ENCODE measurements at regions not wholly inside any gene's neighbourhood (a gene's known extent, or its start where the extent isn't known, plus 50 kb on each side); places are given as distances from the start of the nearest gene placed in this dataset.

DNA sequence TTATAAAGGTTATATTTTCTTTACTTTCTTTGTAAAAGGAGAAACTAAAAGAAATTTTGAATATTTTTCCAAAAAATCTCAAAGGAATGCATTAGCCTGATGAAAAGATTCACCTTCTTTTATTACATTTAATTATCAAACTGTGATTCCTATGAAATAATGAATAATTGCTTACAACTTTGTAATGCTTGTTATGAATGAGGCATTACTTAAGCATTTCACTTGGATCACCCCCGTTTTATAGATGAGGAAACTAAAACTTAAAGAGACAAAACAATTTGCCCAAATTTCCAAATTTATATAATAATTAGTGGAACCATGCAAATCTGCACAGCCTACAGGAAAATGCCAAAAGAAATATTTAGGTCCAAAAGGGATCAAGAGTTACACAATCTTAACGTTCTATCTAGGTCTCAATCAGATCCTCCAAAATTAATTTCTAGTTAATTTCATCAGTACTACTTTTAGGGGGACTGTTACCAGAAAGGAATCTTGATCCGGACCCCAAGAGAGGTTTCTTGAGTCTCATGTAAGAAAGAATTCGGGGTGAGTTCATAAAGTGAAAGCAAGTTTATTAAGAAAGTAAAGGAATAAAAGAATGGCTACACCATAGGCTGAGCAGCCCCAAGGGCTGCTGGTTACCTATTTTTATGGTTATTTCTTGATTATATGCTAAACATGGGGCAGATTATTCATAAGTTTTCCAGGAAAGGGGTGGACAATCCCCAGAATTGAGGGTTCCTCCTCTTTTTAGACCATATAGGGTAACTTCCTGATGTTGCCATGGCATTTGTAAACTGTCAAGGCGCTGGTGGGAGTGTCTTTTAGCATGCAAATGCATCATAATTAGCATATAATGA, 288.0 kb downstream of the ADGB start:
- no peak for DNase-seq

GRCh38 chr6:146887447-146888077, 288.8 kb downstream of the ADGB start:
- DNase-seq = no peak

DNA sequence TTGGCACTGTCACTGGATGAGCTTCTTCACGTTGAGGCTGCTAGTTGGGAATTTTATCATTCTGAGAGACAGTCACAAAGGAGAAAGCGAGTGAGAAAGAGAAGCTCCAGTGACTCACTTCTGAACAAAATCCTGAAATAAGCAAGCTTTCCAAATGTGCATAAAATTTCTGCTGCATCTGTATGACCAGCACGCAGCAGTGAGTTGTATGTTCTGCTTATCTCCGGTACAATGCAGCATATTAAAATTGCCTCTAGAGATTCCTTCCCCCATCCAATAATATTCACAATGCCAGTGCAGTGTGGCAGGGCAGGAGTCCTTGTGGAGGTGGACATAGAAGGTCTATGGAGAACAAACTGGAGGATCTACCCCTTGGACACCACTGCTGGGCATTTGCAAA, 290.5 kb downstream of the ADGB start:
- no peak for DNase-seq

- DNase-seq = no peak
Measured at GRCh38 chr6:146890172-146890571, 291.4 kb downstream of the ADGB start.

DNA sequence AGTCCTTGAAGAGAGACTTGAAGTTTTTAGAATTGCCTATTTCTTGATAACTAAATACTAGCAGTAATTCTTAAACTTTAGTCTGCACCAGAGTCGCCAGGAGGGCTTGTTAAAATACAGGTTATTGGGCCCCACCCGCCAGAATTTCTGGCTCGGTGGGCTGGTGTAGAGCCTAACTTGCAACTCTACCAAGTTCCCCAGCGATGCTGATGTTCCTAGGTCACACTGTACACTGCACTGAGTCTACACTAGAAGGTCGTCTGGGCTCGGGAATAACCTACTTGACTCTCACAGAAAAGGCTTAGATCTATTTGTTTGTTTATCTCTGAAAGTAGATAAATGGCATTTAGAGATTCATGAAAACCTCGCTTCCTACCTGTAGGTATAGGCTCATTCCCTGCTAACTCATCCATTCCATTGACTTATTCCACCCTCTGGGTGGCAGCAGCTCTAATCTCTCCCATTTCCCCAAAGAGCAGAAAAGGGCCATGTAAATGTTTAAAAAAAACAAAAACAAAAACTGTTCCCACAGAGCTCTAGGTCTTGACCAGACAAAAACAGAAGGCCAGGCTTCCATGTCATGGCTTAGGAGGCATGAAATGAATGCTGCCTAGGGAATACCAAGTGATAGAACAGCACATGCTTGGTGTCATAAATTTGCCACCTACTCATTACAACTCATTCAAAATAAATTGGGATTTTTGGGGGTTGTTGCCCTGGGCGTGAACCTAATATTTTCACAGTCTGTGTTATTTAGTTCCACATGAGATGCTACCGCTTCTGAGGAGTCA, 292.1 kb downstream of the ADGB start:
- no peak for DNase-seq

GRCh38 chr6:146891615-146892265, 293.0 kb downstream of the ADGB start:
- no peak for DNase-seq

DNA sequence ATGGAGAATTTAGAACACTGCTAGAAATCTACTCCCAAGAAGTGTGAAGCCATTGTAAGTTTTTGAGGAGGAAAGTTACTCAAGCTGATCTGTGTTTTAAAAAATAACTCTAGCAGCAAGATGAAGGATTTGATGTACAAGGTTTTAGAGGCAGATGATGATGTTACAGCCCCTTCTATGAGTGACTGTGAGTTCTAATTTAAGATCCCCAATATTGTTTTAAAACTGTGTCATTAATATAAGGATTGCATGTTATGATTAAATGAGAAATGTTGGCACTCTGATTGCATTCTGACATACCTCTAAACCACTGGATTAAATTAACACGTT, 293.5 kb downstream of the ADGB start:
- DNase-seq = no peak

DNA sequence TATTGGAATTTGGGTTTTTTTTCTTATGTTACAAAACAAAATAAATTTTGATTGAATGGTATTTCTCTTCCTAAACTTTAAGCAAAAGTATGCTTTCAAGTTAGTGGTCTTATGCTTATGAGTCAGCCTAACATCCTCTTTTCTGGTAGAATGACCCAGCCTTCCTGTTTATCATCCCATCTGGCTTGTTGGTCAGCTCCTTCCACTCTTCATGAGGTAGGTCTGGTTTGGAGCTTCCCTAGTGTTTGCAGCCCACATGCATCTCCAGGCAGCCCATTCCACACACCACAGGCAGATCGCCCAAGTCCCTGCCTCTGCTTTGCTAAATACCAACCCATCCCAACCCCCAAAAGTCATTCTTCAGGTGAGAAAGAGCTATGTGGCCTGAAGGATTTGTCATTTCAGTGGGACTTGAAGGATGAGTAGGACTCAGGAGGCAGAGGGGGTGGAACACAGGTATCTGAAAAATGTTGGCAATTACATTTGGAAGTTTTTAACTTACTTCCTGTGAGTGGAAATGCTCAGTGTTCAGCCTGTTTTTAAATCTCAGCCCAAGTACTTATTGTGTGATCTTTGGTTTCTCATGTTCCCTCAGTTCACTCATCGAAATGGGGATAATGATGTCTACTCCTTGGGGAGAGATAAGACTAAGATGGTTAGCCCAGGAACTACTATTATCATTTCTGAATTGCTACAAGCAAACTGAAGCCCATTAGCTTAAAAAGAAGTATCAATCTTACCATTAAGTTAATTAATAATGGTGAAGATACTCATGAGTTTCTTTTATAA, 294.0 kb downstream of the ADGB start:
- no peak for DNase-seq

- no peak for DNase-seq
Measured at GRCh38 chr6:146893690-146894089, 294.9 kb downstream of the ADGB start.

GRCh38 chr6:146894624-146895023, 295.9 kb downstream of the ADGB start:
- DNase-seq = no peak

- DNase-seq = no peak
Measured at GRCh38 chr6:146895101-146895771, 296.5 kb downstream of the ADGB start.

- no peak for DNase-seq
Measured at GRCh38 chr6:146895772-146896061, 296.9 kb downstream of the ADGB start.

DNA sequence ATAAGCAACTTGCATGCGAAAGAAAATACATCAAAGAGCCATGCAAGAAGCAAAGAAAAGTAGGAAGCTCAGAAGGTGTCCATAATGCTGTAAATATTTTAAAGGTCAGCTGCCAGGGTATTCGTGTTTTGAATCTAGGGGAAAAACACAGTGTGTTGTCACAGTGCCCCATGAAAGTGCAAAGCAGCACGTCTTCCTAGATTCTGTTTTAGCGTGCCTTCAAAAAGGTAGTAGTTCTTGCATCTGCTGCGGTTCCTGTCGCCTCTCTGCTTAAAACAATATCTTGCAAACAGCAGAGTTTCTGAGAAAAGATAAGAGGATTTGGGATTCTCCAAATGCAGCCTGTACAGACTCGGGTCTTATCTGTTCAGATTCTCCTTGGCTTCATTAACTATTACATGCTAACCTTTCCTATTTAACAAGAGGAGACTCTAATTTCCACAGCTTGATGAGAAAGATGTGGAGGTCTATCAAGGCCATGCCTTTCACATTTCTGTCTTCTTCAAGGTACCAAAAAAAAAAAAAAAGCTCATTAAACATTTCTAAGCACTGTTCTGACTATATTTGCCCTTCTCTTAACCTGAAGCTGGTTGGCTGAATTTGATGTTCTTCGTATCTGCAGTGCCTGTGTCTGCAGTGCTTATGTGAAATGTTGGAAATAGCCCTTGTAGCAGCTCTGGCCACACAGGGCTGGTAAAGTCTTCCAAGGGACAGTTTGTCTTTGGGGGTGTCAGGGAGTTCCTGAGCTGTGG, 297.5 kb downstream of the ADGB start:
- DNase-seq = no peak

DNA sequence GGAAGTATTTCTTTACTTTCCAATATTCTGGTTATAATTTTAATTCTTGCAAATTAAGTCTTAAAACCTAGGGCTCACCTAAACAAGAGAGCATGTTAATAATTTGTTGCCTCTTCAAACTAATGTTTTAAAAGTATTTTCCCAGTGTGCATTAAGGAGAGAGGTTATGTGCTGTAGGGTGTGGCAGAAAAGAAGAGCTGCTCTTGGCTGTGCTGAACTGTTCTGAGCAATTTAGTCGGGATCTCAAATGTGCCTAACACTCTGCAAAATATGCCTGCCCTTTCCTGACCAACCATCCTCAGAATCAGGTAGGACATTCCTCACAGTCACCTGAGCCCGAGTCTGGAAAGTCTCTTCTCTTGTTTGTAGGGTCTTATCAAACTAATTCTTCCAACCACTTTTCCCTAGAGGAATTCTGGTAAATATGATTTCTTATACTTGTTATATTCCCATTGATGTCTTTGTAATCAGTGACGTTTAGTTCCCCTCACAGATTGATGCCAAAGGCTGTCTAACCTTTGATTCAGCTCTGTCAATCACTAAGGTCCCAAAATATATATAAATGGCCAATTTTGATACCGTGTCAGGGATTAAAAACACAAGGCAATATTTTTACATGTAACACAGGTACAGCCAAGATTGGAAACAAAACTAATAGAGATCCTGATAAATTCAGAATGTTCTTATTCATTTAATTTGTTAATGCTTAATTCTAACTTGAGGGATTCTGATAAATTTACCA, 298.4 kb downstream of the ADGB start:
- no peak for DNase-seq

GRCh38 chr6:146898069-146898887, 299.5 kb downstream of the ADGB start:
- DNase-seq = no peak

DNA sequence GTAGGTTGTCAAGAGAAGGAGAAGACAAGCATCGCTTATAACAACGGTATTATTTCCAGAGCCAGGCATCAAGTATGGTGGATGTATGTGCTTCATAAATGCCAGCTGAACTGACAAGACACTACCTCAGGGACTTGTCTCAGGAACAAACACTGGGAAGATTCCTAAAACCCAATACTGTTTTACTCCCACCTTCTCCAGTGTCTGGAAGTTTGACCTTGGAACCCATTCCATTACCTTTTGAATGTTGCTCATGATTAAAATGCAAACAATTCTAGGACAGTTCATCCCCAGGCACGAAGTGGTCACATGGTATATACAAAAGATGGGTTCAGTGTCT, 300.1 kb downstream of the ADGB start:
- DNase-seq = no peak

DNA sequence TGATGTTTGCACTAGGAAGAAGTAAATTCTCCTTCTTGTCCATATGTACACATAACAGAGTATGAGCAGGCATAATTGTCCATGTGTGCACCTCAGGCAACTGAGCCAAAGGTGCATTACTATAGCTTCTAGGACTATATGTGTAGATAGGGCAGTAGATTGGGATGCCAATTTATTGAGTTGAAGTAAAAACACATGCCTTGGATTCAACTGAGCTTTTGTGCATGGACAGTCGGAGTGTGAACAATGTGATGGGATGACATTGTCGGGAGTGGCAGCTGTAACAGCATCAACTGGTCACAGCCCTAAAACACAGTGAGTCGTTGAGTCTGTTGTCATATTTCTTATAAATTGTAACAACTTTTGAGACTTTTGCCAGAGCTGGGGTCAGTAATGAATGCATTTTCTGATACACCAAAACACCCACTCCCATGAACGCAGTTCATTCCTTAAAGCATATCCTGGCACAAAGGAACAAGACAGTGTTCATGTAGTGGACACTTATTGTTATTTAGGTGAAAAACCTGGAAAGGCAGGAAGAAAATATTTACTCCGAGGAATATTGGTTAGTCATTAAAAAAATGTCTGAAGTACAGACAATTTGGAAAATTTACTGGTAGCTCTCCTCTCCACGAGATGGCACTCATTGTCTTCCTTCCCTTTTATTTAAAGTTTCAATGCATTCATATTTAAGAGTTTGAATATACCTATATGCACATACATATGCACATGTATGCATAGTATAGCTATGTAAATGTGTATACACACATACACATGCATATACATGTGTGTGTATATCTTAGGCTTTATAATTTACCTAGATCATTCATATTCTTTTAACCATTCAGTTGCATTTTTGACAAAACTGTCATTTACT, 302.0 kb upstream of the STXBP5 start:
- DNase-seq = no peak
